ENCODE measurements at regions not wholly inside any gene's neighbourhood (a gene's known extent, or its start where the extent isn't known, plus 50 kb on each side); places are given as distances from the start of the nearest gene placed in this dataset.

- TF ChIP-seq GATA3 (IDR thresholded peaks at IDR 0.05; ENCODE audit: low read depth, low read length) (no peak), GATA2 (IDR thresholded peaks at IDR 0.05; ENCODE audit: low read depth, low read length) (no peak)
Measured at GRCh38 chr6:16973545-16974386, 128.1 kb upstream of the STMND1 start.
